Ascending aorta (tissue), 2 donors: ENCODE measurements at regions not wholly inside any gene's neighbourhood (a gene's known extent, or its start where the extent isn't known, plus 50 kb on each side); places are given as distances from the start of the nearest gene placed in this dataset.

ENCODE experiments used
- DNase-seq, 2 donors: peaks; one replicate each; pipeline ENCODE4 v3.0.0-alpha.2; 2019; ENCODE audit warnings: low spot score in 2 of 2
- H3K27ac ChIP-seq, 2 donors: fragments of 200-600 bp; sonication (generic); one replicate each; pipeline ENCODE4 v1.5.1; 2016 to 2017; ENCODE audit warnings: mild to moderate bottlenecking in 1 of 2
- H3K27me3 ChIP-seq: fragments of 200-600 bp; sonication (generic); one replicate; pipeline ENCODE4 v1.5.1; 2017
- H3K36me3 ChIP-seq, 2 donors: fragments of 200-600 bp; sonication (generic); one replicate each; pipeline ENCODE4 v1.5.1; 2016
- H3K4me1 ChIP-seq, 2 donors: fragments of 200-600 bp; sonication (generic); one replicate each; pipeline ENCODE4 v1.5.1; 2016 to 2017; ENCODE audit warnings: mild to moderate bottlenecking in 1 of 2
- H3K4me3 ChIP-seq, 2 donors: fragments of 200-600 bp; sonication (generic); one replicate each; pipeline ENCODE4 v1.5.1; 2016 to 2017; ENCODE audit warnings: mild to moderate bottlenecking in 1 of 2
- H3K9me3 ChIP-seq, 2 donors: fragments of 200-600 bp; sonication (generic); one replicate each; pipeline ENCODE4 v1.5.1; 2016
- intact Hi-C: fragments of 100-400 bp; cut with DNase I; formaldehyde crosslinking; loops from one replicate; pipeline ENCODE4 v1.15.1; 2023
- TF ChIP-seq, protein P1 (sequence below), 3 experiments: fragments of 200-600 bp in 2 of 3; fragments of 450-650 bp in 1 of 3; sonication (generic) in 2 of 3; IDR thresholded peaks; one replicate each; pipeline ENCODE4 v1.5.1; 2016 to 2019; ENCODE audit warnings: antibody characterized with exemption in 3 of 3, mild to moderate bottlenecking in 1 of 3, moderate library complexity in 1 of 3

GRCh38 chr11:37647767-37648166 lies 1049.7 kb upstream of the RAG2 start:
- TF ChIP-seq, protein P1, sequence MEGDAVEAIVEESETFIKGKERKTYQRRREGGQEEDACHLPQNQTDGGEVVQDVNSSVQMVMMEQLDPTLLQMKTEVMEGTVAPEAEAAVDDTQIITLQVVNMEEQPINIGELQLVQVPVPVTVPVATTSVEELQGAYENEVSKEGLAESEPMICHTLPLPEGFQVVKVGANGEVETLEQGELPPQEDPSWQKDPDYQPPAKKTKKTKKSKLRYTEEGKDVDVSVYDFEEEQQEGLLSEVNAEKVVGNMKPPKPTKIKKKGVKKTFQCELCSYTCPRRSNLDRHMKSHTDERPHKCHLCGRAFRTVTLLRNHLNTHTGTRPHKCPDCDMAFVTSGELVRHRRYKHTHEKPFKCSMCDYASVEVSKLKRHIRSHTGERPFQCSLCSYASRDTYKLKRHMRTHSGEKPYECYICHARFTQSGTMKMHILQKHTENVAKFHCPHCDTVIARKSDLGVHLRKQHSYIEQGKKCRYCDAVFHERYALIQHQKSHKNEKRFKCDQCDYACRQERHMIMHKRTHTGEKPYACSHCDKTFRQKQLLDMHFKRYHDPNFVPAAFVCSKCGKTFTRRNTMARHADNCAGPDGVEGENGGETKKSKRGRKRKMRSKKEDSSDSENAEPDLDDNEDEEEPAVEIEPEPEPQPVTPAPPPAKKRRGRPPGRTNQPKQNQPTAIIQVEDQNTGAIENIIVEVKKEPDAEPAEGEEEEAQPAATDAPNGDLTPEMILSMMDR (IDR thresholded peaks at IDR 0.05): no peak
- no peak for DNase-seq
- H3K4me1 ChIP-seq: no peaks in the 10 kb centered on the region
- H3K27me3 ChIP-seq: no peaks in the 10 kb centered on the region
- no peaks in the 10 kb centered on the region for H3K9me3 ChIP-seq
- no peaks in the 10 kb centered on the region for H3K36me3 ChIP-seq
- intact Hi-C loops: no loop called here
- no peak overlapping the region for H3K27ac ChIP-seq
- H3K4me3 ChIP-seq: no peak overlapping the region

DNA sequence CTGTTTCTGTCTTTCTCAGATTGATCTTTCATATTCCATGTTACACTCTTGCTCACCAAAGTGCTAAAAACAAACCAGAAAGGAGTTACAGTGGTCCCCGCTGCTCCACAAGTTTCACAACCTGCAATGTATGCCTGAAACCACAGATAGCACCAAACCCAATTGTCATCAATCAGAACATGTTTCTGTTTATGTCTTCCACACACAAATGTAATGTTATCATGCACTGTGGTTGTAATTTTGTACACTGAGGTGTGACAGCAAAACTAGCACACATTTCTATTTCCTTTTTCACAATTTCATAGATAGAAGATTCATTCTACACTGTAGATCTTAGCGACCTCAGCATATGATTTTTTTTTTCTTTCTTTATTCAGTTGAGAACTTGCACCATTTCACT lies 1045.9 kb upstream of the RAG2 start:
- intact Hi-C loops: no loop called here
- H3K27ac ChIP-seq: no peak overlapping the region
- no peaks in the 10 kb centered on the region for H3K27me3 ChIP-seq
- H3K36me3 ChIP-seq: no peaks in the 10 kb centered on the region
- TF ChIP-seq, protein P1 (IDR thresholded peaks at IDR 0.05): no peak
- H3K4me1 ChIP-seq: no peaks in the 10 kb centered on the region
- DNase-seq: no peak
- H3K4me3 ChIP-seq: no peak overlapping the region
- H3K9me3 ChIP-seq: no peaks in the 10 kb centered on the region

GRCh38 chr11:37642296-37642695 lies 1044.3 kb upstream of the RAG2 start:
- Histone ChIP-seq H3K36me3 (no peaks in the 10 kb centered on the region), H3K27me3 (no peaks in the 10 kb centered on the region), H3K4me1 (no peaks in the 10 kb centered on the region), H3K9me3 (peaks cover 0 to 5% of the 10 kb centered on the region in 2 donors), H3K27ac (no peak overlapping the region), H3K4me3 (no peak overlapping the region)
- TF ChIP-seq, protein P1 (IDR thresholded peaks at IDR 0.05): no peak
- intact Hi-C loops: no loop called here
- DNase-seq: no peak

DNA sequence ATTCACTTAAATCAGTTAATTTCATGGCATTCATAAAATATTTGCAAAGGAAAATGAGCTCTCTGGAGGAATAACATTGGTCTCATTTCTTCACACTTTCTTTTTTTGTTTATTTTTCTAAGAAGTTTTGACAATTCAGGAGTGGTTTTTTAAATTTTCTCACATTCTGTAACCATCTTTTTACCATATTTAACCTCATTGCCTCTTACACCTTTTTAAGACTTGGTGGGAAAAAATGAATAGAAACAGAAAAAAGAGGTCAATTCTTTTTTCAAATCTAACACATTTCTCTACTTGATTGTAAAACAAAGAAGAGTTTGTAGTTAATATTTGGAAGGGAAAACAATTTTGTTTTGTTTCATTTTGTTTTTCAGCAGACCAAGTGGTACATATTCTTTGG lies 1034.7 kb upstream of the RAG2 start:
- Histone ChIP-seq H3K4me3 (no peak overlapping the region), H3K9me3 (no peaks in the 10 kb centered on the region), H3K36me3 (no peaks in the 10 kb centered on the region), H3K27ac (no peak overlapping the region), H3K27me3 (no peaks in the 10 kb centered on the region), H3K4me1 (no peaks in the 10 kb centered on the region)
- DNase-seq: no peak
- TF ChIP-seq, protein P1 (IDR thresholded peaks at IDR 0.05): no peak
- intact Hi-C loops: no loop called here

GRCh38 chr11:37630866-37631265 lies 1032.8 kb upstream of the RAG2 start:
- DNase-seq: no peak
- intact Hi-C loops: no loop called here
- Histone ChIP-seq H3K4me3 (no peak overlapping the region), H3K36me3 (no peaks in the 10 kb centered on the region), H3K27ac (no peak overlapping the region), H3K27me3 (no peaks in the 10 kb centered on the region), H3K4me1 (no peaks in the 10 kb centered on the region), H3K9me3 (no peaks in the 10 kb centered on the region)
- TF ChIP-seq, protein P1 (IDR thresholded peaks at IDR 0.05): no peak

DNA sequence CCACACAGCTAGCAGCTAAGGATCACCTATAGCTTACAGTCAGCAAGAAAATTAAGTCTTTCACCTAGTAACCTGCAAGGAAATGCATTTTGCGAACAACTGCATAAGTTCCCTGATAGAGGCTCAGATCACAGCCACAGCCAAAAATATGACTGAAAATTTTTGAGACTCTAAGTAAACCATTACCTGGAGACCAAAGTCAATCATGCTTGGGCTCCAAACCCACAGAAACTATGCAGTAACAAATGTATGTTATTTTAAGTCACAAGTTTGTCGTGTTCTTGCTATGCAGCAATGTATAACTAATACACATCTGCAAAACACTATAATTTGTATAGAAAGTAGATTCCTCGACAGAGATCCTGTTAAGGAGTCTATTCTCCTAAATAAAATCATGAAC lies 1025.7 kb upstream of the RAG2 start:
- intact Hi-C loops: no loop called here
- DNase-seq: no peak
- Histone ChIP-seq H3K27ac (no peak overlapping the region), H3K4me1 (no peaks in the 10 kb centered on the region), H3K4me3 (no peak overlapping the region), H3K9me3 (no peaks in the 10 kb centered on the region), H3K36me3 (no peaks in the 10 kb centered on the region), H3K27me3 (no peaks in the 10 kb centered on the region)
- TF ChIP-seq, protein P1 (IDR thresholded peaks at IDR 0.05): no peak
